ENCODE measurements at regions not wholly inside any gene's neighbourhood (a gene's known extent, or its start where the extent isn't known, plus 50 kb on each side); places are given as distances from the start of the nearest gene placed in this dataset.
"Not testable (repeated sequence)": the region's sequence is repeated elsewhere in the genome, so short reads cannot be mapped to it uniquely, and the experiment has no call there.

GRCh38 chr3:106072596-106072995 lies 203.8 kb upstream of the CBLB start:
- TF ChIP-seq TAF1 (IDR thresholded peaks at IDR 0.05; ENCODE audit: borderline replicate concordance, low read depth, low read length); POLR2A (IDR thresholded peaks at IDR 0.05; ENCODE audit: low read depth, low read length): not testable (repeated sequence)

Data from GM12892 (cell line).